ENCODE measurements at regions not wholly inside any gene's neighbourhood (a gene's known extent, or its start where the extent isn't known, plus 50 kb on each side); places are given as distances from the start of the nearest gene placed in this dataset.

DNA sequence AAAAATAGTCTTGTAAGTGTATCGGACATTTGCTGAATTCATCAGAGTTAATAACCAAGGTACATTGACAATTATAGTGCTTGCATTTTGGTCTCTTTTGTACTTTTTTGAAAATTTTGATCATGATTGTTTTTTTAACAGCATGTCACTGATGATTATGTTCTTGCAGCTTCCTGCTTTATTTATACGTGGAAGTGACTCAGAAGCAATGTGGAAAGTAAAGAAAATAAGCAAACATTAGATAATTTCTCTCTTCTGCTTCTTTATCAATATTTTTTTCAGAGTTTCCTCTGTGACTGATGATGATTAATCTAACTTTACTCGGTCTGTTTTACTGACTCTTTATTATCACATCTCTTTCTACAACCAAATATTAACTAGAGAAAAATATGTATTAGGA, 1351.9 kb downstream of the REEP3 start:
- no peak for TF ChIP-seq YY1 (IDR thresholded peaks at IDR 0.05; ENCODE audit: insufficient read depth, insufficient read length)
- TF ChIP-seq ZNF274 (IDR thresholded peaks at IDR 0.05; ENCODE audit: low read depth, low read length), result no peak

Measured in NT2/D1 (cell line).